H54 (cell line): ENCODE measurements at regions not wholly inside any gene's neighbourhood (a gene's known extent, or its start where the extent isn't known, plus 50 kb on each side); places are given as distances from the start of the nearest gene placed in this dataset.
A peak's percentile ranks its signal among the peaks of the same experiment; 100 is the strongest.

Experiments
- DNase-seq: peaks from one replicate; pipeline ENCODE4 v3.0.0; 2011; ENCODE audit warnings: low spot score, mixed read lengths; ENCODE audit not compliant: insufficient read length
- FAIRE-seq: peaks from 3 replicates; lab custom pipeline; 2011; peaks lifted over from hg19 to GRCh38; lab: Jason Lieb, UNC
- POLR2A ChIP-seq: IDR thresholded peaks from 2 replicates; pipeline ENCODE4 v1.6.1; 2011; ENCODE audit warnings: low read depth, mild to moderate bottlenecking, low read length

DNA sequence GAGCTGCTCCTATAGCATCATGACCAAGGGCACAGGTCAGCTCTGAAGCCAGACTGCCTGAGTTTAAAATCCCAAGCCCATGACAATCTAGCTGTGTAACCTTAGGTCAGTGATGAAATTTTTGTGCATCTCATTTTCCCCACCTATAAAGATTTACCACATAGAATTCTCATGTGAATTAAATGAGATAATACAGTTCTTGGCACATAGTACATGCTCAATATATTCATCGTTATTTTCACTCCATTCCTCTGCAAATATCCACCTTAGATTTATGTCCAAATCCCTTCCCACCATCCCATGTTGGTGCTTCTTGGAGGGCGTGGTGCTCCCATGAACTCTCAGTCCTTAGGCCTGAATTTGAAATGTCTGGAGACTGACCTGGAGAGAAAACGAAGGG lies 300.1 kb downstream of the TLE3 start:
- no peak for TF ChIP-seq POLR2A
- DNase-seq (no peak), FAIRE-seq (no peak)

DNA sequence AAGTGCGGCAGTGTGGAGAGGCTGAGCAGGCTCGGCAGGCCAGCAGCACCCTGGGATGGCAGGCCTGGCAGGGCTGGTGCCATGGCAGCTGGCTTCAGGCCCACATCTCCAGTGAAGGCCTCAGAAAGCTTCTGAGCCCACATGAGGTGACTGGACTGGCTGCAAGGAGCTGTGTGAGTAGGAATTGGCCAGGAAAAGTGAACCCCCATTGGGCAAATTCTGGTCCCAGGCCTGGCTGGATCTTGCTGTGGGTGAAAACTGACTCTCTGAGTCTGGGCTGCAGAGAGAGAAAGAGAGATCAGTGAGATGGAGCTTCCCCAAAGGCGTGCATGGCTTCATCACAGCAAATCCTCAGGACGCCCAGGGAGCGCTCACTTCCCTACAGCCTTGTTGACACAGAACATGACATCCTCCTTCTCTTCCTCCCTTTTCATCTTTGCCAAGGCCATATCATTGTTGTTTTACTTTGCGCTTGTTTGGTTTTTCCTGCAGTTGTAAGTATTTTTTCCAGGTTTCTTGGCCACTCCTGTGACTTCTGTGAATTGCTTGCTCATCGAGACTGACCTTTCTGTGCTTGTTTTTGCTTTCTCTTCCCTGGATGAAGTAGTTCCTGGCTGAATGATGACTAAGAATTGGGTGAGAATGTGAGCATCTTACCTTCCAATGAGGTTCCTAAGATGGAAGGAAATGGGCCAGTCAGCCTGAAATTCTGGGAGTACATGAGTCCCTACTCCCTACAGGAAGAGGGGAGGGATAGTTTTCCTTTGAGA lies 299.1 kb downstream of the TLE3 start:
- TF ChIP-seq POLR2A: no peak
- FAIRE-seq (no peak), DNase-seq (no peak)

DNA sequence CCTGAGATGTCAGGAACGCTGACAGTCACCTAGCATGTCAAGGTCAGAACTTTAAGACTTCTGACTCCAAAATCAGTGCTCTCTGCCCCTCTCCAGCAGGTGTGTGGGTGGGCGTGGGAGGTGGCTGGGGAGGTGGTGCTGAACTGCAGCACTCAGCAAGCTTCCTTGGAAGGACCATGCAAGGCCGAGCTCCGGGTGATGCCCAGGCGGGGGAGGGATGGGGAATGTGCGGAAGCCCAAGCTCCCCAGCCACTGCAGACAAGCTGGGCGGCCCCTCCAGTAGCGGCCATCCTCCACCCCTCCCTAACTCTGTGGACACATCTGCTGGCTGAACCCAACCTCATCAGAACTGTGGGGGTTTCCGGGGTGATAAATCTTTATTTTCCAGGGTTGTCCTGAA lies 296.6 kb downstream of the TLE3 start:
- no peak for TF ChIP-seq POLR2A
- no peak for DNase-seq
- FAIRE-seq: no peak

DNA sequence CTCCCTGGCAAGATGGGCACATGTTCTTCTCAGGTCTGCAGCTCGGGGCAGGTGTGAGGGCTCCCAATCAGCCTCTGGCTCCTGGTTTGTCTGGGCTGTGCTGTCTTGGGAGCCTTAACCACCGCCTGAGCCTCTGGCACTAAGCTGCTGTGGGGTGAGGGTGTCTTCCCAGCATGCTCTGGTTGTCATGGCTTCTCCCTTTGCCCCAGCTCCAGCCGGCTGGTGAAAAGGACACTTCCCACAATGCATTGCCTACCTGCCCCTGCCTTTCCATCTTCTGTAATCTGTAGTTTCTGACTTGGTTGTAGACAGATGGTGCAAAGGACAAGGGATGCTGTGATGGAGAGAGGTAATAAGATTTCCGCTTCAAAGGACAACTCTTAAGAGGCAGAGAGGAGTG lies 295.3 kb downstream of the TLE3 start:
- FAIRE-seq (no peak), DNase-seq (no peak)
- no peak for TF ChIP-seq POLR2A

DNA sequence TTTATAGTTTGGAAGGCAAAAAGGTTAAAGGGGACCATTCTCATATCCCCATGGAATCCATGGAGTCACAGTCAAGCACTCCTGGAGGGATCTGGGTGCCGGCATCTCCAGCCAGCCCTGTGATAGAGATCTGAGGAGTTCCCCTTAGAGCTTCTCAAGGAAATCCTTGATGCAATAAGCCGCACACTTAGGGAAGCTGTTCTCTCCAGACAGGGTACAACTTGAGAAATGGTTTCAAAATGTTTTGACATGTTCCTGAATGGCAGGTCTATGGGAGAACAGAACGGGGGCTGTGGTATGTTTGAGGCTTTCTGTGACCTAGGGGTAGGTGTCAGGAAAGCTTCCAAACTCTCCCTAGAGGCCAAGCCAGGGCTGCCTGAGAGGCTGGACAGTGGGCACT lies 292.9 kb downstream of the TLE3 start:
- DNase-seq (no peak), FAIRE-seq (no peak)
- TF ChIP-seq POLR2A: no peak

DNA sequence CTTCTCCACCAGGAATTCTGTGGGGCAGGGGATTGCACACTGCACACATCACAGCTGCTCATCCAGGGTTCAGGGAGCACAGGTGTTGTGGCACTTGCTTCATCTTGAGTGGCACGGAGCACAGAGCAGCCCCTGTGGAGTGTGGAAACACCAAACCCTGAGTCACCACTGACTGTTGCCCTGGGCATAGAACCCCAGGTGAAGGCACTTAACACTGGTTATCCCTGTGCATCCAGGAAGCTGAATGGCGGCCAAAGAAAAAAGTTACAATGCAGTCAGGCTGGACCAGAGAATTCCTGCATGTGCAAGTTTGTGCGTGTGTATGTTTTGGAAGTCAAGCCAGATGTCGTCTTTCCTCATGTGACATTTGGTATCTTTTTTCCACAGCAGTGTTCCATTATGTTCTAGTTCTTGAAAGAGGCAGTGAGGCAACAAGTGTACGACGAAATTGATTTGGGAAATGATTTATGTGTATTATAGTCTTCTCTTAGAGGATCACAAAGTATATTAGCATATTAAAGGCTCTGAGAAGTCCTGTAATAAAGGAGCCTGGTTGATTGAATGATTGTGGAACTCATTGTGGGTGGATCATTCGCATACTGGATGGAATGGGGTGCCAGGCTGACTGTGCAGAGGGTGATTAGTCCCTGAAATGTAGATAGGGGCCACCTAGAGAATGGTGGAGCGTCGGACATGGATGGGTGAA lies 292.3 kb downstream of the TLE3 start:
- no peak for TF ChIP-seq POLR2A
- DNase-seq: no peak
- no peak for FAIRE-seq

DNA sequence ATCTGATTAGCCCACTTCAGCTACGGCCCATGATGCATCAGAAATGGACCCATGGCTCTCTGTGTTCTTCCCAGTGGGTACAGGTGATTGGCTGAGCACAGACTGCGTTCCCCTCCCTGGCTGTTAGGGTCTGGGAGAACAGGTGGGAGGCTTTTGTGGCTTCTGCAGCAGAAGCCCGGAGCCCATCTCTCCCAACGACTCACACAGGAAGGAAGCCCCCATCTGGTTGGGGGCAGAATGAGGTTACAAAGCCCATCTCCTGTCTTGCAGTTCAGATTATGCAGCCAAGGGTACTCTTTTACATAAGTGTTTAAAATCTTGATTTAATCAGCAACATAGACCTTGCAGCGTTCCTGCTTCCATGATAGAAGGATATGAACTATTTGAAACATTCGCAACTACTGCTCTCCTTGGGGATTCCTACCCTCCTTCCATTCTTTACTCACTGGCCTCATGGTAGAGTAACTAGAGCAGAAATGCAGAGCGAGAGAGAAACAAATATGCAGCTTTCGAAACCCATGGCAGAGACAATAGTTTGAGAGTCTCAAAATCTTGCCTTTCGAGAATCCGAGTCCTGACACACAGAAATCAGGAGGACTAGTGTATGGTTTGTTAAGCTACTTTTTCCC lies 291.3 kb downstream of the TLE3 start:
- FAIRE-seq: no peak
- DNase-seq: no peak
- no peak for TF ChIP-seq POLR2A

DNA sequence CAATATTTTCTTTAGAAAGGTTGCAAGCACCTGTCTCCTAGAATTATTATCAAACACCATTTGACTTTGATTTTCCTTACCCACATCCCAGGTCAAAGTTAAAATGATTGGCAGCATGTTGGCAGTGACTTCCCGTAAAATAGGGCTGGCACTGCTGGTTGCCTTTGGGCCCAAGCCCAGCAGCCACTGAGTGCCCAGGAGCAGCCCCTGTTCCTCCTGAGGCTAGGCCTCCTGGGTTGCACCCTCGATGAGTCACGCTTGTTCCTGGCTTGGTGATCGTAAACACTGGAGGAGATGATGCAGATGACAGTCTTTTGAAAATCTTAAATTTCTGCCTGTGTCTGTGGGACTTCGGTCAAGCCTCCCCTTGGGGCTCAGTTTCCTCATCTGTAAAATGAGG lies 290.0 kb downstream of the TLE3 start:
- DNase-seq (peak; percentile 51), FAIRE-seq (no peak)
- TF ChIP-seq POLR2A: no peak

DNA sequence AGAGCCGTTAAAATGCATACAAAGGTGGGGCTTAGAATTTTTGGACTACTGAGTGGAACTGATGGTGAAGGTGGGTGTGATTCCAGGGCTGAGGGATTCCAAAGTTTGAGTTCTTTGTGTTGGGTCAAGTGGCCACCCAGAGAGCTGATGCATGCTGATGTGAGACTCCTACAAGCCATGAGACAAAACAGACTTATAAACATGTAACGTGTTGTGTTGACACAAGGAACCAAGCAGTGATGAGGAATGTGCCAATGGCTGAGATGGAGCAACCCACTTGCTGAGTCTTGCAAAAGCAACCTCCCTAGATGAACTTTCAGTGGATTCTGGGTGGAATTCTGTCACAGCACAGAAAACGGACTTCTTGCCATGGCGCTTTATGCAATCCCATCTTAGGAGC lies 289.0 kb downstream of the TLE3 start:
- no peak for FAIRE-seq
- no peak for DNase-seq
- no peak for TF ChIP-seq POLR2A

DNA sequence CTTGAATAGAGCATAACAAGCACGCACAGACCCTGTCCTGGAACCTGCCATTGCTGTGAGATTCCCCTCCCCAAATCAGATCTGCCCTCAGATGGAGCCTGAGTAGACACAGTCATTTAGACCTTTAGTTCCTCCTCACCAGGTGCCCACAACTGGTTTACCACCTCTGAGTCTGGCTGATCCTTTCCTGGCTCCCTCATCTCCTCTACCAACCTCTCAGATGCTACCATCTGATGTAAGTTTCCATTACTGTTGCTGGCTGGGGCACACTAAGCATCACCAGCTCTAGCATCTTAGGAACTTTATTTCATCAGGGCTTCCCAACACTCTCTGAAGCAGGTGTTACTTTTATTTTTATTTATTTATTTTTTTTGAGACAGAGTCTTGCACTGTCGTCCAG lies 288.3 kb downstream of the TLE3 start:
- no peak for TF ChIP-seq POLR2A
- DNase-seq: no peak
- no peak for FAIRE-seq

DNA sequence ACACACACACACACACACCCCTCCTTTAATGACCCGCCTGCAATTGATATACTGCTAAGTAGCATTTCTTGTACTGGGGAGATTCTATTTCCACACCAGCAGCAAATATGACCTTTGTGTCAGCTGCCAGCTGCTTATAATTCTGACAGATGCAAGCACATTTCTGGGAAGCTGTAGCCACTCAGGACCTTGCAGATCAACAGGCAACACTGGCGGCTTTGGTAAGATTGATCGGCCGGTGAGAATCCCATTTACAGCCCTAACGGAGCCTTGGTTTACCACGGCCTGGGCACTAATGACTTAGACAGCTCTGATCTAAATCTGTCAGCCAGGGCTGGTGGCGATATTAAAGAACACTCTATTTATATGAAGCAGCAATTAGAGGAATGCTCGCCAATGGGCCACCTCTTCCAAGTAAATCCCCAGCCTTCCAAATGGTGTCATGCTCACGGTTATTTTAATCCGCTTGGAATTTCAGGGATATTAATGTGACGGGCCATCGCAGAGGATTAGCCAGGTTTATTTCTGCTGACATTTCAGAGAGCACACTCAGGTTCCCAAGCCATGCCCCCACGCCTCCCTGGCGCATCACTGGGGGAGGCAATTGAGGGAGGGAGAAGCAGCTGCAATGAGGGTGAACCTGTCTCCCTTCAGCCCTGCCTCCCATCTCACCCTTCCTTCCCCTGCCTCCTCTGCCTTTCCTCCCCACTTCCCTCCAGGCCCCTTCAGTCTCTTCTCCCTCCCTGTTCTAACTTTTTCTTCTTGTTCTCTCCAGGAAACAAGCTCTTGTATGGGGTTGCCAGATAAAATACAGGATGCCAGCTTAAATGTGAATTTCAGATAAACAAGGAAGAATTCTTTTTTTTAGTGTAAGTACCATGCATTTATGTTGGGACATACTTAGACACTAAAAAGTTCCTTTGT lies 287.0 kb downstream of the TLE3 start:
- no peak for DNase-seq
- no peak for FAIRE-seq
- no peak for TF ChIP-seq POLR2A

DNA sequence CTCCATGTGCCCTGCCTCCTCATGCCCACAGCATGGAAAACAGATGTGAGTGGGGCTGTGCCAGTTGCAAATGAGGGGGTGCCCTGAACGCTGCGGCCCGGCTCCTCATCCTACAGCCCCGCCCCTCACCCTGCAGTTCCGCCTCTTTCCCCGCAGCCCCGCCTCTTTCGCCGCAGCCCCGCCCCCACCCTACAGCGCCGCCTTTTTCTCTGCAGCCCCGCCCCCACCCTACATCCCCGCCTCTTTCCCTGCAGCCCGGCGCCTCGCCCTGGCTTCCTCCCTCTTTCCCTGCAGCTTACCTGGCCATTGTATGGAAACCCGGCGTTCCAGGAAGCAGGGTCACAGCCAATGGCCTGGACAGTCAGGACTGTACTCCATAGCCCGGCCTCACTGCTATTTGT lies 284.9 kb downstream of the TLE3 start:
- no peak for TF ChIP-seq POLR2A
- DNase-seq: no peak
- FAIRE-seq: no peak

DNA sequence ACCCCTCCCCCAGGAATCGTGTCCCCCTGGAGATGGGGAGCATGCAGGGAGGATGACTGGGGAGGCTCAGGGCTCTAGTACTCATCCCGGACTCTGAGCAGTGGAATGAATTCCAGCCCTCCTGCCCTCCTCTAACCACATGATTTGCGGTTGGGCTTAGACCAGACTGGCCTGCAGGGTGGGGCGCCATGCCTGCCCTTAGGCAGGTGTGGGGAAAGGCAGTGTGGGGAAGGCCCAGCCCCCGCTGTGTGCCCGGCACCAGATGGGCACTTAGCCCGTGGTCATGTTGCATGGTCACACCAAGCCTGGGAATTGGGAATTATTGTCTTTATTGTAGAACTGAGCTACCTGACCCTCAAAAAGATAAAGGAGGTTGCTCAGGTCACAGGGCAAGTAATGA lies 283.8 kb downstream of the TLE3 start:
- DNase-seq (no peak), FAIRE-seq (no peak)
- no peak for TF ChIP-seq POLR2A
